NCI-H187 treated with DMSO at 0.1 percent for 48 hours (cell line): ENCODE measurements at regions not wholly inside any gene's neighbourhood (a gene's known extent, or its start where the extent isn't known, plus 50 kb on each side); places are given as distances from the start of the nearest gene placed in this dataset.

Source experiments
- DNase-seq: peaks from one replicate; lab custom pipeline; 2025; lab: John Stamatoyannopoulos, UW

- no peak for DNase-seq
Measured at GRCh38 chr20:11128721-11129120, 454.9 kb upstream of the JAG1 start.

- DNase-seq, result no peak
Measured at GRCh38 chr20:11130554-11131166, 456.9 kb upstream of the JAG1 start.

- DNase-seq, result no peak
Measured at GRCh38 chr20:11132819-11133415, 459.1 kb upstream of the JAG1 start.

GRCh38 chr20:11136691-11137090 is 462.9 kb upstream of the JAG1 start:
- no peak for DNase-seq

GRCh38 chr20:11137688-11138087 is 463.9 kb upstream of the JAG1 start:
- no peak for DNase-seq

- DNase-seq, result no peak
Measured at GRCh38 chr20:11140359-11140758, 466.6 kb upstream of the JAG1 start.

- no peak for DNase-seq
Measured at GRCh38 chr20:11143481-11143880, 469.7 kb upstream of the JAG1 start.

GRCh38 chr20:11144114-11144950 is 470.5 kb upstream of the JAG1 start:
- DNase-seq, result no peak

- DNase-seq, result no peak
Measured at GRCh38 chr20:11145616-11146015, 471.8 kb upstream of the JAG1 start.

- DNase-seq, result no peak
Measured at GRCh38 chr20:11153819-11154218, 480.0 kb upstream of the JAG1 start.

GRCh38 chr20:11155156-11155756 is 481.5 kb upstream of the JAG1 start:
- DNase-seq, result no peak

- DNase-seq, result no peak
Measured at GRCh38 chr20:11156922-11157321, 483.1 kb upstream of the JAG1 start.

GRCh38 chr20:11158146-11158545 is 484.3 kb upstream of the JAG1 start:
- no peak for DNase-seq

- no peak for DNase-seq
Measured at GRCh38 chr20:11158589-11158988, 484.8 kb upstream of the JAG1 start.

- no peak for DNase-seq
Measured at GRCh38 chr20:11159728-11160127, 485.9 kb upstream of the JAG1 start.

- DNase-seq, result no peak
Measured at GRCh38 chr20:11162026-11162775, 488.4 kb upstream of the JAG1 start.

GRCh38 chr20:11165789-11166188 is 492.0 kb upstream of the JAG1 start:
- DNase-seq, result no peak

GRCh38 chr20:11166712-11167111 is 492.9 kb upstream of the JAG1 start:
- no peak for DNase-seq

- DNase-seq, result no peak
Measured at GRCh38 chr20:11168026-11168425, 494.2 kb upstream of the JAG1 start.

- no peak for DNase-seq
Measured at GRCh38 chr20:11170025-11170424, 496.2 kb upstream of the JAG1 start.

- no peak for DNase-seq
Measured at GRCh38 chr20:11170565-11170964, 496.8 kb upstream of the JAG1 start.

GRCh38 chr20:11172881-11173280 is 499.1 kb upstream of the JAG1 start:
- no peak for DNase-seq
